ENCODE measurements at regions not wholly inside any gene's neighbourhood (a gene's known extent, or its start where the extent isn't known, plus 50 kb on each side); places are given as distances from the start of the nearest gene placed in this dataset.
"Not testable (repeated sequence)": the region's sequence is repeated elsewhere in the genome, so short reads cannot be mapped to it uniquely, and the experiment has no call there.

DNA sequence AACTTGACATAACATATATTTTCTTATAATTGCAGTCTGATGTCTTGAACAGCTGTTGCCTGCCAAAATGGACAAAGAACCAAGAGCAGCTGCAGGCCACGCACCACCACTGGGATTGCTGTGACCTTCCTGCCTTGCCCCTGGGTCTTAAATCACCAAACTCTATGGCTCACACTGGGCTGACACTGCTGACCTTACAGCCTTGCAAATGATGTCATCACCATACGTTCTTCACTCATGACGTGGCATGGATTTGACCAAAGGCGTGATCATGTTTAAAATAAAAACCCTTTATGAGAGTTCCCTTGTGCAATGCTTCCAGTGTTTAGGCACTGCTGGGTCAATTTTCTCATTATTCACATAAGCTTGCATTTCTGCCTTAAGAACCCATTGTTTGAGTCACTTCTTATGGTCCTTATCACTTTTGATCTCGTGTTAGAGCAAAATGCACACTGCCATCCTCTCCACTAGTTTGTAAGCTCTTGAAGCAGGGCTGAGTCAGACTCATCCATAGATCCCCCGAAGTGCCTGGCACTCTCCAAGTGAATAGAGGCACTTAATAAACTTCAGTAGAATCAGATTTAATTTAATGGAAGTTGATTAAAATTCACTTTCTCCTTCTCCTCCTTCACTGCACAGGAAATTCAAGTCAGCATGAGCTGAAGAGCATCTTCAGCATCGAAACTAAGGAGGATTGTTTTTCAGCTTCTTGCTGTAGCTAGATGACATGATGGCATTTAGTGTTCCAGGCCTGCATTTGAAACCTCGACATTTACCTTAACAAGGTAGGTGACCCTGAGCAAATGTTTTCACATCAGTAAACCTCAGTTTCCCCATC, 132.4 kb upstream of the PZP start:
- no TSS peak for BruUV-seq (replicated peaks)
- no peaks in the 10 kb centered on the region for H3K9me3 ChIP-seq (ENCODE audit: insufficient read depth, low read depth)
- TF ChIP-seq EZH2 (IDR thresholded peaks at IDR 0.05; ENCODE audit: low read depth): no peak
- TF ChIP-seq, protein P1, sequence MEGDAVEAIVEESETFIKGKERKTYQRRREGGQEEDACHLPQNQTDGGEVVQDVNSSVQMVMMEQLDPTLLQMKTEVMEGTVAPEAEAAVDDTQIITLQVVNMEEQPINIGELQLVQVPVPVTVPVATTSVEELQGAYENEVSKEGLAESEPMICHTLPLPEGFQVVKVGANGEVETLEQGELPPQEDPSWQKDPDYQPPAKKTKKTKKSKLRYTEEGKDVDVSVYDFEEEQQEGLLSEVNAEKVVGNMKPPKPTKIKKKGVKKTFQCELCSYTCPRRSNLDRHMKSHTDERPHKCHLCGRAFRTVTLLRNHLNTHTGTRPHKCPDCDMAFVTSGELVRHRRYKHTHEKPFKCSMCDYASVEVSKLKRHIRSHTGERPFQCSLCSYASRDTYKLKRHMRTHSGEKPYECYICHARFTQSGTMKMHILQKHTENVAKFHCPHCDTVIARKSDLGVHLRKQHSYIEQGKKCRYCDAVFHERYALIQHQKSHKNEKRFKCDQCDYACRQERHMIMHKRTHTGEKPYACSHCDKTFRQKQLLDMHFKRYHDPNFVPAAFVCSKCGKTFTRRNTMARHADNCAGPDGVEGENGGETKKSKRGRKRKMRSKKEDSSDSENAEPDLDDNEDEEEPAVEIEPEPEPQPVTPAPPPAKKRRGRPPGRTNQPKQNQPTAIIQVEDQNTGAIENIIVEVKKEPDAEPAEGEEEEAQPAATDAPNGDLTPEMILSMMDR (conservative IDR thresholded peaks at IDR 0.05): no peak
- H3K4me1 ChIP-seq (replicated peaks; ENCODE audit: insufficient read depth): no peaks in the 10 kb centered on the region
- no peaks in the 10 kb centered on the region for H3K9me2 ChIP-seq (ENCODE audit: insufficient read depth)
- H3K4me3 ChIP-seq: no peak overlapping the region
- H3K4me2 ChIP-seq: no peak overlapping the region
- no peaks in the 10 kb centered on the region for H3K79me2 ChIP-seq (ENCODE audit: low read depth)
- intact Hi-C loops (cut with micrococcal nuclease; ENCODE audit: unreplicated experiment): no loop called here
- POLR2A ChIA-PET (ENCODE audit: unreplicated experiment): no interaction called here
- no peak overlapping the region for H3K27ac ChIP-seq
- H2AFZ ChIP-seq: no peak overlapping the region
- no peaks in the 10 kb centered on the region for H4K20me1 ChIP-seq (ENCODE audit: insufficient read depth)
- CTCF ChIA-PET: no interaction called here
- no peak for DNase-seq
- H3K36me3 ChIP-seq (ENCODE audit: low read depth): no peaks in the 10 kb centered on the region
- H3K27me3 ChIP-seq (ENCODE audit: insufficient read depth, low read depth): 0 out of 2 replicates have a peak, but pooled peaks cover 10% of the 10 kb centered on the region
- H3F3A ChIP-seq (ENCODE audit: insufficient read depth, low read depth): no peaks in the 10 kb centered on the region

DNA sequence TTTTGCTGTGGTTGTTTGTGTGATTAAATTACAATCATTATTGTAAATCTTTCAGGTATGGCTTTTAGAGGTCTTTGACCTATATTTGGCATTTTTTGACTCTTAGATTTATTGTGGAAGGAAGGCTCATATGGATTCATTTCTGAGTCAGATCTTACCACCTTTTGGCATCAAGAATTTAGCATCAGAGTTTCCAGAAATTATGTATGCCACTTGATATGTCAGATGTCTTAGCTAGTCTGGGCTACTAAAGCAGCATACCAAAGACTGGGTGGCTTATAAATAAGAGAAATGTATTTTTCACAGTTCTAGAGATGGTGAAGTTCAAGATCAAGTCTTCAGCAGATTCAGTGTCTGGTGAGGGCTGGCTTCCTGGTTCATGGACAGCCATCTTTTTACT, 129.5 kb upstream of the PZP start:
- BruUV-seq (replicated peaks): no TSS peak
- H3K4me1 ChIP-seq (replicated peaks; ENCODE audit: insufficient read depth): no peaks in the 10 kb centered on the region
- H3K9me3 ChIP-seq (ENCODE audit: insufficient read depth, low read depth): no peaks in the 10 kb centered on the region
- H2AFZ ChIP-seq: no peak overlapping the region
- no peak overlapping the region for H3K4me2 ChIP-seq
- ChIA-PET CTCF (no interaction called here), POLR2A (ENCODE audit: unreplicated experiment) (no interaction called here)
- TF ChIP-seq EZH2 (IDR thresholded peaks at IDR 0.05; ENCODE audit: low read depth): no peak
- TF ChIP-seq, protein P1 (conservative IDR thresholded peaks at IDR 0.05): no peak
- no peaks in the 10 kb centered on the region for H3K36me3 ChIP-seq (ENCODE audit: low read depth)
- H3K79me2 ChIP-seq (ENCODE audit: low read depth): no peaks in the 10 kb centered on the region
- DNase-seq: no peak
- H3K4me3 ChIP-seq: no peak overlapping the region
- intact Hi-C loops (cut with micrococcal nuclease; ENCODE audit: unreplicated experiment): no loop called here
- H3K27me3 ChIP-seq (ENCODE audit: insufficient read depth, low read depth): 0 out of 2 replicates have a peak, but pooled peaks cover 10% of the 10 kb centered on the region
- H3K9me2 ChIP-seq (ENCODE audit: insufficient read depth): no peaks in the 10 kb centered on the region
- no peak overlapping the region for H3K27ac ChIP-seq
- H3F3A ChIP-seq (ENCODE audit: insufficient read depth, low read depth): no peaks in the 10 kb centered on the region
- H4K20me1 ChIP-seq (ENCODE audit: insufficient read depth): no peaks in the 10 kb centered on the region

DNA sequence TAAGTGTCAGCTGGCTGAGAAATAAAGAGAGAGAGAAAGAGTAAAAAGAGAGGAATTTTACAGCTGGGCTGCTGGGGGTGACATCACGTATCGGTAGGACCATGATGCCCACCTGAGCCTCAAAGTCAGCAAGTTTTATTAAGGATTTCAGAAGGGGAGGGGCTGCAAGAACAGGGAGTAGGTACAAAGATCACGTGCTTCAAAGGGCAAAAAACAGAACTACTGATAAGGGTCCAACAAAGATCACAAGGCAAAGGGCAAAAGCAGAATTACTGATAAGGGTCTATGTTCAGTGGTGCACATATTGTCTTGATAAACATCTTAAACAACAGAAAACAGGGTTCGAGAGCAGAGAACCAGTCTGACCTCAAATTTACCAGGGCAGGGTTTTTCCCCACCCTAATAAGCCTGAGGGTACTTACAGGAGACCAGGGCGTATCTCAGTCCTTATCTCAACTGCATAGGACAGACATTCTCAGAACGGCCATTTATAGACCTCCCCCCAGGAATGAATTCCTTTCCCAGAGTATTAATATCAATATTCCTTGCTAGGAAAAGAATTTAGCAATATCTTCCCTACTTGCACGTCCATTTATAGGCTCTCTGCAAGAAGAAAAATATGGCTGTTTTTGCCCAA, 128.3 kb upstream of the PZP start:
- CTCF ChIA-PET; intact Hi-C loops (cut with micrococcal nuclease; ENCODE audit: unreplicated experiment); H3K4me1 ChIP-seq (replicated peaks; ENCODE audit: insufficient read depth); BruUV-seq (replicated peaks); H3K4me3 ChIP-seq; POLR2A ChIA-PET (ENCODE audit: unreplicated experiment); H3K9me3 ChIP-seq (ENCODE audit: insufficient read depth, low read depth); H3K27ac ChIP-seq; H2AFZ ChIP-seq; H3K79me2 ChIP-seq (ENCODE audit: low read depth); H4K20me1 ChIP-seq (ENCODE audit: insufficient read depth); H3F3A ChIP-seq (ENCODE audit: insufficient read depth, low read depth); H3K4me2 ChIP-seq; DNase-seq; H3K36me3 ChIP-seq (ENCODE audit: low read depth); H3K9me2 ChIP-seq (ENCODE audit: insufficient read depth): not testable (repeated sequence)
- 0 out of 2 replicates have a peak, but pooled peaks cover 10% of the 10 kb centered on the region for H3K27me3 ChIP-seq (ENCODE audit: insufficient read depth, low read depth)
